H9 (cell line): ENCODE measurements at regions not wholly inside any gene's neighbourhood (a gene's known extent, or its start where the extent isn't known, plus 50 kb on each side); places are given as distances from the start of the nearest gene placed in this dataset.

Source experiments
- DNase-seq: peaks from one replicate; pipeline ENCODE4 v3.0.0-alpha.2; 2017
- H2AFZ ChIP-seq: one replicate; pipeline ENCODE4 v1.6.1; 2013; ENCODE audit warnings: mild to moderate bottlenecking, low read length, control low read depth, moderate library complexity
- H2AK5ac ChIP-seq: 2 replicates; pipeline ENCODE4 v1.6.1; 2013; ENCODE audit warnings: low read length, control low read depth, mixed read lengths; ENCODE audit not compliant: insufficient read length
- H2BK120ac ChIP-seq: one replicate; pipeline ENCODE4 v1.6.1; 2013; ENCODE audit warnings: low read depth, mild to moderate bottlenecking, low read length, control low read depth, inconsistent platforms; ENCODE audit not compliant: poor library complexity, severe bottlenecking
- H2BK12ac ChIP-seq: 2 replicates; pipeline ENCODE4 v1.6.1; 2013; ENCODE audit warnings: low read length, control low read depth, mixed read lengths, low read depth; ENCODE audit not compliant: insufficient read length
- H2BK15ac ChIP-seq: 2 replicates; pipeline ENCODE4 v1.6.1; 2013; ENCODE audit warnings: low read depth, low read length, control low read depth
- H2BK20ac ChIP-seq: one replicate; pipeline ENCODE4 v1.6.1; 2013; ENCODE audit warnings: low read depth, mild to moderate bottlenecking, low read length, control low read depth, inconsistent platforms; ENCODE audit not compliant: poor library complexity, severe bottlenecking
- H2BK5ac ChIP-seq: 2 replicates; pipeline ENCODE4 v1.6.1; 2013; ENCODE audit warnings: low read length, control low read depth, mixed read lengths; ENCODE audit not compliant: insufficient read length
- H3K14ac ChIP-seq: 2 replicates; pipeline ENCODE4 v1.6.1; 2013; ENCODE audit warnings: low read length, control low read depth; ENCODE audit not compliant: insufficient read depth
- H3K18ac ChIP-seq: 2 replicates; pipeline ENCODE4 v1.6.1; 2013; ENCODE audit warnings: low read depth, mild to moderate bottlenecking, mixed read lengths, low read length, control low read depth; ENCODE audit not compliant: insufficient read length
- H3K23ac ChIP-seq: 2 replicates; pipeline ENCODE4 v1.6.1; 2013; ENCODE audit warnings: low read length, control low read depth, mixed read lengths, low read depth; ENCODE audit not compliant: insufficient read length
- H3K23me2 ChIP-seq: 2 replicates; pipeline ENCODE4 v1.6.1; 2013; ENCODE audit warnings: low read depth, mild to moderate bottlenecking, mixed read lengths, low read length, control low read depth; ENCODE audit not compliant: insufficient read length, poor library complexity, severe bottlenecking
- H3K27ac ChIP-seq: 2 replicates; pipeline ENCODE4 v1.5.1; 2013; ENCODE audit warnings: low read length, control low read depth, mixed read lengths, low read depth; ENCODE audit not compliant: insufficient read length
- H3K27me3 ChIP-seq: 2 replicates; pipeline ENCODE4 v1.6.1; 2013; ENCODE audit warnings: low read length, control low read depth, inconsistent platforms; ENCODE audit not compliant: insufficient read depth
- H3K4ac ChIP-seq: 2 replicates; pipeline ENCODE4 v1.6.1; 2013; ENCODE audit warnings: low read depth, mild to moderate bottlenecking, control low read depth, inconsistent platforms, low read length, moderate library complexity
- H3K4me1 ChIP-seq: 2 replicates; pipeline ENCODE4 v1.6.1; 2013; ENCODE audit warnings: low read length, control low read depth, inconsistent platforms; ENCODE audit not compliant: insufficient read depth
- H3K4me2 ChIP-seq: 2 replicates; pipeline ENCODE4 v1.6.1; 2013; ENCODE audit warnings: low read length, control low read depth, mixed read lengths; ENCODE audit not compliant: insufficient read length, insufficient read depth
- H3K56ac ChIP-seq: 2 replicates; pipeline ENCODE4 v1.6.1; 2013; ENCODE audit warnings: low read depth, mild to moderate bottlenecking, mixed read lengths, low read length, control low read depth; ENCODE audit not compliant: insufficient read length
- H3K79me1 ChIP-seq: 2 replicates; pipeline ENCODE4 v1.6.1; 2013; ENCODE audit warnings: low read depth, mild to moderate bottlenecking, moderate library complexity, low read length, control low read depth, inconsistent platforms; ENCODE audit not compliant: insufficient read depth, poor library complexity, severe bottlenecking
- H3K79me2 ChIP-seq: 2 replicates; pipeline ENCODE4 v1.6.1; 2013; ENCODE audit warnings: low read length, control low read depth, inconsistent platforms; ENCODE audit not compliant: insufficient read depth
- H3K9ac ChIP-seq: 2 replicates; pipeline ENCODE4 v1.6.1; 2013; ENCODE audit warnings: low read length, control low read depth, mixed read lengths; ENCODE audit not compliant: insufficient read length; ENCODE audit errors: extremely low read depth
- H3K9me3 ChIP-seq: one replicate; pipeline ENCODE4 v1.6.1; 2013; ENCODE audit warnings: low read depth, low read length, inconsistent platforms; ENCODE audit not compliant: control insufficient read depth
- H3T11ph ChIP-seq: one replicate; pipeline ENCODE4 v1.6.1; 2013; ENCODE audit warnings: mild to moderate bottlenecking, low read length, control low read depth, inconsistent platforms
- H4K20me1 ChIP-seq: one replicate; pipeline ENCODE4 v1.6.1; 2013; ENCODE audit not compliant: control insufficient read depth, insufficient read length, insufficient read depth
- H4K5ac ChIP-seq: 2 replicates; pipeline ENCODE4 v1.6.1; 2013; ENCODE audit warnings: low read depth, mild to moderate bottlenecking, mixed read lengths, low read length, control low read depth; ENCODE audit not compliant: insufficient read length
- H4K8ac ChIP-seq: replicated peaks from 2 replicates; pipeline ENCODE4 v1.6.1; 2013; ENCODE audit warnings: low read length, control low read depth, mixed read lengths, low read depth; ENCODE audit not compliant: insufficient read length
- H4K91ac ChIP-seq: 2 replicates; pipeline ENCODE4 v1.6.1; 2013; ENCODE audit warnings: low read depth, mild to moderate bottlenecking, moderate library complexity, mixed read lengths, low read length, control low read depth; ENCODE audit not compliant: insufficient read length
- H3K27ac Mint-ChIP-seq, 3 experiments: 2 replicates in 2 of 3; 3 replicates in 1 of 3; pipeline ENCODE4 v1.8.0; 2020 to 2021; ENCODE audit warnings: mixed read lengths in 3 of 3, mild to moderate bottlenecking in 1 of 3, moderate library complexity in 1 of 3
- H3K27me3 Mint-ChIP-seq: 2 replicates; pipeline ENCODE4 v1.8.0; 2021; ENCODE audit warnings: low read depth, mild to moderate bottlenecking, moderate library complexity, mixed read lengths
- H3K36me3 Mint-ChIP-seq, 3 experiments: 2 replicates in 2 of 3; 3 replicates in 1 of 3; pipeline ENCODE4 v1.8.0; 2020 to 2021; ENCODE audit warnings: low read depth in 3 of 3, mixed read lengths in 3 of 3; ENCODE audit not compliant: insufficient read depth in 1 of 3
- H3K4me1 Mint-ChIP-seq, 2 experiments: 2 replicates each; pipeline ENCODE4 v1.8.0; 2020; ENCODE audit warnings: mixed read lengths in 2 of 2
- H3K4me3 Mint-ChIP-seq, 2 experiments: 2 replicates in 1 of 2; 3 replicates in 1 of 2; pipeline ENCODE4 v1.8.0; 2020 to 2021; ENCODE audit warnings: mild to moderate bottlenecking in 2 of 2, mixed read lengths in 2 of 2, moderate library complexity in 1 of 2
- H3K9me3 Mint-ChIP-seq, 2 experiments: 2 replicates in 1 of 2; 3 replicates in 1 of 2; pipeline ENCODE4 v1.8.0; 2020; ENCODE audit warnings: mild to moderate bottlenecking in 2 of 2, mixed read lengths in 2 of 2, moderate library complexity in 1 of 2
- CTCF ChIP-seq: fragments of 200-600 bp; sonication (generic); conservative IDR thresholded peaks from 3 replicates; pipeline ENCODE4 v1.8.0; 2021; ENCODE audit warnings: antibody characterized with exemption, mild to moderate bottlenecking
- WGBS: extraction: QIAGEN DNeasy Blood & Tissue Kit; methylation state at CpG from one replicate; pipeline ENCODE4 v1.1.7; 2013; ENCODE audit warnings: missing lambda C conversion rate, low lambda C conversion rate, mixed read lengths; ENCODE audit not compliant: insufficient read length; ENCODE audit errors: extremely low coverage; 5-methylcytosine and 5-hydroxymethylcytosine counted together

GRCh38 chr6:47096211-47096895 is 54.2 kb upstream of the ADGRF1 start:
- Histone ChIP-seq H4K20me1 (no peaks in the 10 kb centered on the region), H4K5ac (no peak overlapping the region), H2BK20ac (no peak overlapping the region), H3K14ac (no peak overlapping the region), H2BK15ac (no peak overlapping the region), H3K79me2 (no peaks in the 10 kb centered on the region), H3K4me1 (no peaks in the 10 kb centered on the region), H2AFZ (no peak overlapping the region), H4K8ac (no peak overlapping the region), H2BK5ac (no peak overlapping the region), H3K27me3 (no peaks in the 10 kb centered on the region), H2AK5ac (no peak overlapping the region), H3K23ac (no peak overlapping the region), H3K18ac (no peak overlapping the region), H3K27ac (no peak overlapping the region), H3T11ph (no peak overlapping the region), H3K4me2 (no peak overlapping the region), H4K91ac (no peak overlapping the region), H2BK120ac (no peak overlapping the region), H2BK12ac (no peak overlapping the region), H3K9ac (no peak overlapping the region), H3K56ac (no peak overlapping the region), H3K4ac (no peak overlapping the region), H3K79me1 (no peaks in the 10 kb centered on the region), H3K9me3 (no peaks in the 10 kb centered on the region), H3K23me2 (no peaks in the 10 kb centered on the region)
- no peaks in the 10 kb centered on the region; the same call in 1 of the 2 replicates for H3K27me3 Mint-ChIP-seq
- no peaks in the 10 kb centered on the region for H3K36me3 Mint-ChIP-seq
- no peak overlapping the region for H3K4me3 Mint-ChIP-seq
- no CpG with 5 or more reads among the region's 9 CpGs for WGBS
- no peak for TF ChIP-seq CTCF
- H3K27ac Mint-ChIP-seq, result peak overlapping the region in 1 of 3 experiments; percentile 71; a peak in 2 of 7 replicates
- H3K9me3 Mint-ChIP-seq, result no peaks in the 10 kb centered on the region
- H3K4me1 Mint-ChIP-seq, result peaks cover 6 to 9% of the 10 kb centered on the region in 2 experiments; a peak in 3 of 4 replicates
- no peak for DNase-seq
